HG02885 (cell line): ENCODE measurements at regions not wholly inside any gene's neighbourhood (a gene's known extent, or its start where the extent isn't known, plus 50 kb on each side); places are given as distances from the start of the nearest gene placed in this dataset.
"Not testable (repeated sequence)": the region's sequence is repeated elsewhere in the genome, so short reads cannot be mapped to it uniquely, and the experiment has no call there.

Experiments used
- ATAC-seq: cut with Tn5 transposase; IDR thresholded peaks from one replicate; pipeline ENCODE4 v1.9.1; 2021; ENCODE audit warnings: mild to moderate bottlenecking; ENCODE audit not compliant: unreplicated experiment, poor library complexity

- no peak for ATAC-seq
These were observed 122.9 kb upstream of the RASGEF1B start for GRCh38 chr4:81594490-81595159.

- no peak for ATAC-seq
These were observed 121.0 kb upstream of the RASGEF1B start for GRCh38 chr4:81592701-81593100.

GRCh38 chr4:81590596-81590995, 118.9 kb upstream of the RASGEF1B start:
- no peak for ATAC-seq

GRCh38 chr4:81589262-81589661, 117.6 kb upstream of the RASGEF1B start:
- no peak for ATAC-seq

- ATAC-seq, result no peak
These were observed 115.0 kb upstream of the RASGEF1B start for GRCh38 chr4:81586706-81587105.

GRCh38 chr4:81580994-81581374, 109.3 kb upstream of the RASGEF1B start:
- not testable (repeated sequence) for ATAC-seq

- ATAC-seq, result no peak
These were observed 108.8 kb upstream of the RASGEF1B start for GRCh38 chr4:81580346-81580993.

GRCh38 chr4:81577392-81577791, 105.7 kb upstream of the RASGEF1B start:
- no peak for ATAC-seq

- no peak for ATAC-seq
These were observed 103.3 kb upstream of the RASGEF1B start for GRCh38 chr4:81574991-81575390.

GRCh38 chr4:81573840-81574239, 102.1 kb upstream of the RASGEF1B start:
- no peak for ATAC-seq

GRCh38 chr4:81572402-81572801, 100.7 kb upstream of the RASGEF1B start:
- ATAC-seq, result no peak

GRCh38 chr4:81571105-81571504, 99.4 kb upstream of the RASGEF1B start:
- no peak for ATAC-seq

- no peak for ATAC-seq
These were observed 94.5 kb upstream of the RASGEF1B start for GRCh38 chr4:81566161-81566591.

GRCh38 chr4:81565142-81565870, 93.6 kb upstream of the RASGEF1B start:
- peak; percentile 45 for ATAC-seq

- no peak for ATAC-seq
These were observed 92.3 kb upstream of the RASGEF1B start for GRCh38 chr4:81564025-81564424.

GRCh38 chr4:81562093-81562492, 90.4 kb upstream of the RASGEF1B start:
- ATAC-seq, result peak; percentile 89

GRCh38 chr4:81557306-81557705, 85.6 kb upstream of the RASGEF1B start:
- ATAC-seq, result no peak

GRCh38 chr4:81555489-81555888, 83.8 kb upstream of the RASGEF1B start:
- ATAC-seq, result no peak

- ATAC-seq, result no peak
These were observed 80.4 kb upstream of the RASGEF1B start for GRCh38 chr4:81552086-81552485.

- no peak for ATAC-seq
These were observed 78.7 kb upstream of the RASGEF1B start for GRCh38 chr4:81550388-81550859.

GRCh38 chr4:81549984-81550383, 78.3 kb upstream of the RASGEF1B start:
- ATAC-seq, result no peak
